ENCODE measurements at regions not wholly inside any gene's neighbourhood (a gene's known extent, or its start where the extent isn't known, plus 50 kb on each side); places are given as distances from the start of the nearest gene placed in this dataset.
"Not testable (repeated sequence)": the region's sequence is repeated elsewhere in the genome, so short reads cannot be mapped to it uniquely, and the experiment has no call there.

- DNase-seq (ENCODE audit: low spot score): no peak
Measured at GRCh38 chr15:54772663-54773062, 424.1 kb downstream of the RSL24D1 start.

GRCh38 chr15:54749461-54749860 lies 447.3 kb downstream of the RSL24D1 start:
- H3K4ac ChIP-seq (ENCODE audit: low read length); H3K36me3 ChIP-seq (replicated peaks in 1 of 2; ENCODE audit: control insufficient read depth in 2 of 2, insufficient read depth in 2 of 2, low read length in 2 of 2); H3K18ac ChIP-seq (ENCODE audit: low read length); H3K14ac ChIP-seq (ENCODE audit: low read length); H3K9ac ChIP-seq (ENCODE audit: low read depth, low read length, poor library complexity); H3K4me1 ChIP-seq (ENCODE audit: control insufficient read depth in 2 of 2, insufficient read depth in 1 of 2, low read depth in 1 of 2, low read length in 2 of 2); DNase-seq (ENCODE audit: low spot score); H3K79me1 ChIP-seq (ENCODE audit: low read depth, low read length); H2BK120ac ChIP-seq (ENCODE audit: low read depth, low read length); H3K4me2 ChIP-seq (ENCODE audit: insufficient read depth, low read length, poor library complexity, severe bottlenecking); H2BK12ac ChIP-seq (ENCODE audit: low read length); H2AFZ ChIP-seq (ENCODE audit: low read length); H3K27me3 ChIP-seq (ENCODE audit: control insufficient read depth in 3 of 3, insufficient read depth in 3 of 3, low read depth in 1 of 3, low read length in 3 of 3); H3K27ac ChIP-seq (replicated peaks; ENCODE audit: low read length); H2BK15ac ChIP-seq (ENCODE audit: low read length); H2BK5ac ChIP-seq (ENCODE audit: low read length); H4K8ac ChIP-seq (ENCODE audit: low read depth, low read length); H2AK5ac ChIP-seq (ENCODE audit: low read depth, low read length); H3K9me3 ChIP-seq (replicated peaks in 1 of 2; ENCODE audit: control insufficient read depth in 2 of 2, insufficient read depth in 1 of 2, low read depth in 1 of 2, low read length in 2 of 2); H4K91ac ChIP-seq (ENCODE audit: low read depth, low read length, poor library complexity); H3K23ac ChIP-seq (ENCODE audit: low read depth, low read length, poor library complexity); H3K4me3 ChIP-seq (ENCODE audit: low read length in 2 of 2): not testable (repeated sequence)
- no CpG with 5 or more reads among the region's 8 CpGs for WGBS, 2 donors (ENCODE audit: extremely low coverage in 2 of 2, insufficient read length in 2 of 2, insufficient replicate concordance in 1 of 2)

More at GRCh38 chr15:54772663-54773062, 424.1 kb downstream of the RSL24D1 start:
- Histone ChIP-seq H3K36me3 (replicated peaks in 1 of 2; ENCODE audit: control insufficient read depth in 2 of 2, insufficient read depth in 2 of 2, low read length in 2 of 2) (no peaks in the 10 kb centered on the region), H3K79me1 (ENCODE audit: low read depth, low read length) (no peaks in the 10 kb centered on the region), H3K27ac (replicated peaks; ENCODE audit: low read length) (no peak overlapping the region), H4K91ac (ENCODE audit: low read depth, low read length, poor library complexity) (no peak overlapping the region), H3K27me3 (ENCODE audit: control insufficient read depth in 3 of 3, insufficient read depth in 3 of 3, low read depth in 1 of 3, low read length in 3 of 3) (no peaks in the 10 kb centered on the region), H2AK5ac (ENCODE audit: low read depth, low read length) (no peak overlapping the region), H3K23ac (ENCODE audit: low read depth, low read length, poor library complexity) (no peak overlapping the region), H3K14ac (ENCODE audit: low read length) (no peak overlapping the region), H3K4me3 (ENCODE audit: low read length in 2 of 2) (no peak overlapping the region), H3K4me2 (ENCODE audit: insufficient read depth, low read length, poor library complexity, severe bottlenecking) (no peak overlapping the region), H4K8ac (ENCODE audit: low read depth, low read length) (no peak overlapping the region), H2BK15ac (ENCODE audit: low read length) (no peak overlapping the region), H2AFZ (ENCODE audit: low read length) (no peak overlapping the region), H3K9me3 (replicated peaks in 1 of 2; ENCODE audit: control insufficient read depth in 2 of 2, insufficient read depth in 1 of 2, low read depth in 1 of 2, low read length in 2 of 2) (no peaks in the 10 kb centered on the region), H3K4ac (ENCODE audit: low read length) (no peak overlapping the region), H2BK120ac (ENCODE audit: low read depth, low read length) (no peak overlapping the region), H3K18ac (ENCODE audit: low read length) (no peak overlapping the region), H2BK12ac (ENCODE audit: low read length) (no peak overlapping the region), H3K9ac (ENCODE audit: low read depth, low read length, poor library complexity) (no peak overlapping the region), H3K4me1 (ENCODE audit: control insufficient read depth in 2 of 2, insufficient read depth in 1 of 2, low read depth in 1 of 2, low read length in 2 of 2) (no peaks in the 10 kb centered on the region), H2BK5ac (ENCODE audit: low read length) (no peak overlapping the region)
- whole genome bisulfite sequencing, 2 donors (ENCODE audit: extremely low coverage in 2 of 2, insufficient read length in 2 of 2, insufficient replicate concordance in 1 of 2): no CpG with 5 or more reads among the region's 1 CpG

- Histone ChIP-seq H3K18ac (ENCODE audit: low read length) (no peak overlapping the region), H2AFZ (ENCODE audit: low read length) (no peak overlapping the region), H3K27ac (replicated peaks; ENCODE audit: low read length) (no peak overlapping the region), H3K4me2 (ENCODE audit: insufficient read depth, low read length, poor library complexity, severe bottlenecking) (no peak overlapping the region), H3K79me1 (ENCODE audit: low read depth, low read length) (no peaks in the 10 kb centered on the region), H3K4me3 (ENCODE audit: low read length in 2 of 2) (no peak overlapping the region), H3K9me3 (replicated peaks in 1 of 2; ENCODE audit: control insufficient read depth in 2 of 2, insufficient read depth in 1 of 2, low read depth in 1 of 2, low read length in 2 of 2) (peaks cover 0 to 2% of the 10 kb centered on the region in 2 donors), H3K4ac (ENCODE audit: low read length) (no peak overlapping the region), H3K4me1 (ENCODE audit: control insufficient read depth in 2 of 2, insufficient read depth in 1 of 2, low read depth in 1 of 2, low read length in 2 of 2) (peaks cover 0 to 2% of the 10 kb centered on the region in 2 donors), H2AK5ac (ENCODE audit: low read depth, low read length) (no peak overlapping the region), H4K8ac (ENCODE audit: low read depth, low read length) (no peak overlapping the region), H2BK5ac (ENCODE audit: low read length) (no peak overlapping the region), H2BK120ac (ENCODE audit: low read depth, low read length) (no peak overlapping the region), H3K23ac (ENCODE audit: low read depth, low read length, poor library complexity) (no peak overlapping the region), H2BK15ac (ENCODE audit: low read length) (no peak overlapping the region), H3K14ac (ENCODE audit: low read length) (no peak overlapping the region), H3K27me3 (ENCODE audit: control insufficient read depth in 3 of 3, insufficient read depth in 3 of 3, low read depth in 1 of 3, low read length in 3 of 3) (no peaks in the 10 kb centered on the region), H4K91ac (ENCODE audit: low read depth, low read length, poor library complexity) (no peak overlapping the region), H3K9ac (ENCODE audit: low read depth, low read length, poor library complexity) (no peak overlapping the region), H3K36me3 (replicated peaks in 1 of 2; ENCODE audit: control insufficient read depth in 2 of 2, insufficient read depth in 2 of 2, low read length in 2 of 2) (peaks cover 0 to 1% of the 10 kb centered on the region in 2 donors), H2BK12ac (ENCODE audit: low read length) (no peak overlapping the region)
- DNase-seq (ENCODE audit: low spot score): no peak
- no CpG with 5 or more reads among the region's 9 CpGs for WGBS, 2 donors (ENCODE audit: extremely low coverage in 2 of 2, insufficient read length in 2 of 2, insufficient replicate concordance in 1 of 2)
Measured at GRCh38 chr15:54722342-54722986, 474.3 kb downstream of the RSL24D1 start.

GRCh38 chr15:54719325-54719724 lies 477.4 kb downstream of the RSL24D1 start:
- Histone ChIP-seq H3K4me2 (ENCODE audit: insufficient read depth, low read length, poor library complexity, severe bottlenecking) (no peak overlapping the region), H3K27me3 (ENCODE audit: control insufficient read depth in 3 of 3, insufficient read depth in 3 of 3, low read depth in 1 of 3, low read length in 3 of 3) (no peaks in the 10 kb centered on the region), H3K4me3 (ENCODE audit: low read length in 2 of 2) (no peak overlapping the region), H3K36me3 (replicated peaks in 1 of 2; ENCODE audit: control insufficient read depth in 2 of 2, insufficient read depth in 2 of 2, low read length in 2 of 2) (no peaks in the 10 kb centered on the region), H3K79me1 (ENCODE audit: low read depth, low read length) (no peaks in the 10 kb centered on the region), H3K23ac (ENCODE audit: low read depth, low read length, poor library complexity) (no peak overlapping the region), H3K27ac (replicated peaks; ENCODE audit: low read length) (no peak overlapping the region), H3K4ac (ENCODE audit: low read length) (no peak overlapping the region), H2BK120ac (ENCODE audit: low read depth, low read length) (no peak overlapping the region), H2AFZ (ENCODE audit: low read length) (no peak overlapping the region), H3K14ac (ENCODE audit: low read length) (no peak overlapping the region), H2BK12ac (ENCODE audit: low read length) (no peak overlapping the region), H2AK5ac (ENCODE audit: low read depth, low read length) (no peak overlapping the region), H3K9ac (ENCODE audit: low read depth, low read length, poor library complexity) (no peak overlapping the region), H4K91ac (ENCODE audit: low read depth, low read length, poor library complexity) (no peak overlapping the region), H2BK5ac (ENCODE audit: low read length) (no peak overlapping the region), H2BK15ac (ENCODE audit: low read length) (no peak overlapping the region), H3K9me3 (replicated peaks in 1 of 2; ENCODE audit: control insufficient read depth in 2 of 2, insufficient read depth in 1 of 2, low read depth in 1 of 2, low read length in 2 of 2) (peaks cover 0 to 2% of the 10 kb centered on the region in 2 donors), H4K8ac (ENCODE audit: low read depth, low read length) (no peak overlapping the region), H3K4me1 (ENCODE audit: control insufficient read depth in 2 of 2, insufficient read depth in 1 of 2, low read depth in 1 of 2, low read length in 2 of 2) (no peaks in the 10 kb centered on the region), H3K18ac (ENCODE audit: low read length) (no peak overlapping the region)
- DNase-seq (ENCODE audit: low spot score): no peak
- no CpG with 5 or more reads among the region's 2 CpGs for WGBS, 2 donors (ENCODE audit: extremely low coverage in 2 of 2, insufficient read length in 2 of 2, insufficient replicate concordance in 1 of 2)

Data from neuronal stem cell (in vitro differentiated cells).